Gastroesophageal sphincter (tissue), 4 donors: ENCODE measurements at regions not wholly inside any gene's neighbourhood (a gene's known extent, or its start where the extent isn't known, plus 50 kb on each side); places are given as distances from the start of the nearest gene placed in this dataset.

Experiments
- ATAC-seq: fragments of 150-250 bp; one replicate; pipeline ENCODE4 v1.9.1; 2016; ENCODE audit warnings: mild to moderate bottlenecking, moderate library complexity
- H3K27ac ChIP-seq, 4 donors: fragments of 200-600 bp; sonication (generic) in 3 of 4; 1 replicate in 3 of 4; 2 replicates in 1 of 4; pipeline ENCODE4 v1.5.1; 2016 to 2019
- H3K27me3 ChIP-seq: fragments of 200-600 bp; sonication (generic); one replicate; pipeline ENCODE4 v1.5.1; 2019
- H3K36me3 ChIP-seq, 2 donors: fragments of 200-600 bp; sonication (generic); one replicate each; pipeline ENCODE4 v1.5.1; 2019; ENCODE audit warnings: control low read depth in 1 of 2
- H3K4me1 ChIP-seq, 3 donors: fragments of 200-600 bp; sonication (generic); 1 replicate in 2 of 3; 2 replicates in 1 of 3; pipeline ENCODE4 v1.5.1; 2016 to 2019; ENCODE audit warnings: control low read depth in 2 of 3
- H3K4me3 ChIP-seq, 2 donors: fragments of 200-600 bp; sonication (generic); one replicate each; pipeline ENCODE4 v1.5.1; 2019; ENCODE audit warnings: mild to moderate bottlenecking in 1 of 2, moderate library complexity in 1 of 2
- H3K9me3 ChIP-seq, 3 donors: fragments of 200-600 bp; sonication (generic); one replicate each; pipeline ENCODE4 v1.5.1; 2017 to 2019; ENCODE audit warnings: control low read depth in 2 of 3
- EP300 ChIP-seq: sonication (generic); formaldehyde crosslinking; IDR thresholded peaks from one replicate; pipeline ENCODE4 v1.6.1; 2017; ENCODE audit warnings: antibody characterized with exemption, mild to moderate bottlenecking
- POLR2A ChIP-seq, 2 donors: fragments of 450-650 bp; IDR thresholded peaks; one replicate each; pipeline ENCODE4 v1.6.1; 2017; ENCODE audit warnings: antibody characterized with exemption in 2 of 2, mild to moderate bottlenecking in 2 of 2, moderate library complexity in 1 of 2
- POLR2AphosphoS5 ChIP-seq: sonication (generic); formaldehyde crosslinking; IDR thresholded peaks from one replicate; pipeline ENCODE4 v1.6.1; 2017; ENCODE audit warnings: antibody characterized with exemption
- WGBS, 2 donors: methylation state at CpG; one replicate each; pipeline ENCODE4 v1.1.5; 2018; ENCODE audit warnings: low coverage in 1 of 2; 5-methylcytosine and 5-hydroxymethylcytosine counted together
- TF ChIP-seq, protein P1 (sequence below), 4 experiments: fragments of 200-600 bp in 2 of 4; fragments of 450-650 bp in 2 of 4; sonication (generic) in 1 of 4; IDR thresholded peaks; one replicate each; pipeline ENCODE4 v1.5.1; 2017 to 2019; ENCODE audit warnings: antibody characterized with exemption in 4 of 4, mild to moderate bottlenecking in 2 of 4, moderate library complexity in 2 of 4

DNA sequence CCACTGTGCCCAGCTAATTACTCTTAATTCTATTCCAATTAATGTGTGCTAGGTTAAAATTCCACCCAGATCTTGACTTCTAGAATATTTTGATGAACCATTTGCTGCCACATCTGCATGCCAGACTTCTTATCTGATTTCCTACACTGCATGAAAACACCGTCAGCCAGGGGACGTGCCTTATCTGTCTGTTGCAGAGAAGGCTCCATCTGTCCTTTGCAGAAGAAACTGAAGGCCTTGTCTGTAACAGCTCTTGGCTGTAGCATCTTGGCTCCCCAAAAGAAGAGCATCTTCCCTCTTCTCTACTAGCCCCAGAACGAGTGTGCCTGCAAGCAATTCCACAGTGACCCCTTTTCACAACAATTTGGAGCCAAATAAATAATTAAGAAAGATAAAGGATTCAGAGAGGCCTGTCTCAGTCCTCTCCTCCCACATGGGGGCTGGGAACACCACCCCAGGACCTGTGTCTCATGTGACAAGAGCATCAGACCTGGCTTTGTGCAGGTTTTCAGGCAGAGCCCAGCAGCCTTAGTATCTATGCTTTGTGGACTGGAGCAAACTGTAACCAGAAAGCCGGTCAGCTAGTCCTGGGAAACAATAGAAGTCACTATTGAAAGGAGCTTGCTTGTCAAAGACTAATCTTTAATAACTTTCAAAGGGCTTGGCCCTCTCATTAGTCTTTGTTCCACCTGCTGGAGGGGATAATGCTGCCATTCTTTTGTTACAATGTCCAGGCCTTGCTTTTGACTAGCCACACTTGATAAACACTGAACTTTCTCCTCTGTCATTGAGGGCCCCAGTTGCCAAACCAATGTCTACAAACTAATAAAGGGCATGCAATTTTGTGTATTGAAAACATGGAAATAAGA is 84.0 kb upstream of the NEUROD1 start:
- ATAC-seq = no peak
- Histone ChIP-seq H3K36me3 (no peaks in the 10 kb centered on the region), H3K27ac (no peak overlapping the region), H3K4me3 (no peak overlapping the region), H3K27me3 (no peaks in the 10 kb centered on the region), H3K4me1 (no peaks in the 10 kb centered on the region), H3K9me3 (no peaks in the 10 kb centered on the region)
- WGBS, 2 donors = 80% methylated on average over 1 to 2 of the region's 4 CpGs
- TF ChIP-seq POLR2AphosphoS5 (no peak), EP300 (no peak), POLR2A (IDR thresholded peaks at IDR 0.05) (no peak)
- TF ChIP-seq, protein P1, sequence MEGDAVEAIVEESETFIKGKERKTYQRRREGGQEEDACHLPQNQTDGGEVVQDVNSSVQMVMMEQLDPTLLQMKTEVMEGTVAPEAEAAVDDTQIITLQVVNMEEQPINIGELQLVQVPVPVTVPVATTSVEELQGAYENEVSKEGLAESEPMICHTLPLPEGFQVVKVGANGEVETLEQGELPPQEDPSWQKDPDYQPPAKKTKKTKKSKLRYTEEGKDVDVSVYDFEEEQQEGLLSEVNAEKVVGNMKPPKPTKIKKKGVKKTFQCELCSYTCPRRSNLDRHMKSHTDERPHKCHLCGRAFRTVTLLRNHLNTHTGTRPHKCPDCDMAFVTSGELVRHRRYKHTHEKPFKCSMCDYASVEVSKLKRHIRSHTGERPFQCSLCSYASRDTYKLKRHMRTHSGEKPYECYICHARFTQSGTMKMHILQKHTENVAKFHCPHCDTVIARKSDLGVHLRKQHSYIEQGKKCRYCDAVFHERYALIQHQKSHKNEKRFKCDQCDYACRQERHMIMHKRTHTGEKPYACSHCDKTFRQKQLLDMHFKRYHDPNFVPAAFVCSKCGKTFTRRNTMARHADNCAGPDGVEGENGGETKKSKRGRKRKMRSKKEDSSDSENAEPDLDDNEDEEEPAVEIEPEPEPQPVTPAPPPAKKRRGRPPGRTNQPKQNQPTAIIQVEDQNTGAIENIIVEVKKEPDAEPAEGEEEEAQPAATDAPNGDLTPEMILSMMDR (IDR thresholded peaks at IDR 0.05) = no peak

DNA sequence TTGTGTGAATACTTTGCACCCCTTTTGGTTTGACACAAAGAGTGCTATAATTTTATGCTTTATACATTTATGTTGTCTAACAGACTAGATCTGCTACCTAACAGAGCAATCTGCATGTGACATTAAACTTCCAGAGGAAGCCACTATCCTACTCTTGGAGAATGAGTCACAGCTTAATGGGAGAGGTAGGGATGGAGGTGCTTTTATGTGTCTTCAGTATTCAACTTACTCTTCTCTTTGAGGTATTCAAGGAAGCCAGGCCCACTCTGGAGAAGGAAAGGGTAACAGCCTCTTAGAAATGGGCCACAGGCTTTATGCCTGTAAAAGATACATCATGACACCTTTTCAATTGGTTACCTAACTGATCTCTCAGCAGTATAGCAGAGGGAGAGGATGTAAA is 85.8 kb upstream of the NEUROD1 start:
- Histone ChIP-seq H3K4me3 (no peak overlapping the region), H3K9me3 (no peaks in the 10 kb centered on the region), H3K36me3 (no peaks in the 10 kb centered on the region), H3K27ac (no peak overlapping the region), H3K4me1 (no peaks in the 10 kb centered on the region), H3K27me3 (no peaks in the 10 kb centered on the region)
- TF ChIP-seq POLR2AphosphoS5 (no peak), EP300 (no peak), POLR2A (IDR thresholded peaks at IDR 0.05) (no peak)
- TF ChIP-seq, protein P1 (IDR thresholded peaks at IDR 0.05) = no peak
- ATAC-seq = no peak

DNA sequence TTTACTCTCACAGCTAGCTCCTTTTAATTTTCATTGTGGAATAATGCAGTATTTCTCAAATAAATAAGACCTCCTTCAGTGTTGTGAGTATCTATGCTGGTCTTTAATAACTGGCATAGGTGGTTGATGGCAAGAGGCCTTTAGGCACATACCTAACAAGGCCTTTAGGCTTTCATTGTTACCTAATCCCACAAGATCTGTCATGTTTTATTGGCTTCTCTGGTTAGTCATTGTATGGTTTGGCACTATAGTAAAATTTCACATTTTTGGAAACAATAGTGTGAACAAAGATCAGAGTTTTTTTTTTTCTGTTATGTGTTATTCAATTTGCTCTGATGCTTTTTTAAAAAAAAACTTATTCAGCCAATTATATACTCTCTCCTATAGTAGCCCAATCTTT is 89.8 kb upstream of the NEUROD1 start:
- no peak for ATAC-seq
- no peaks in the 10 kb centered on the region for H3K4me1 ChIP-seq
- no peaks in the 10 kb centered on the region for H3K27me3 ChIP-seq
- TF ChIP-seq POLR2A (IDR thresholded peaks at IDR 0.05) (no peak), EP300 (no peak), POLR2AphosphoS5 (no peak)
- TF ChIP-seq, protein P1 (IDR thresholded peaks at IDR 0.05) = no peak
- H3K27ac ChIP-seq = no peak overlapping the region
- no peaks in the 10 kb centered on the region for H3K36me3 ChIP-seq
- no peaks in the 10 kb centered on the region for H3K9me3 ChIP-seq
- no peak overlapping the region for H3K4me3 ChIP-seq

DNA sequence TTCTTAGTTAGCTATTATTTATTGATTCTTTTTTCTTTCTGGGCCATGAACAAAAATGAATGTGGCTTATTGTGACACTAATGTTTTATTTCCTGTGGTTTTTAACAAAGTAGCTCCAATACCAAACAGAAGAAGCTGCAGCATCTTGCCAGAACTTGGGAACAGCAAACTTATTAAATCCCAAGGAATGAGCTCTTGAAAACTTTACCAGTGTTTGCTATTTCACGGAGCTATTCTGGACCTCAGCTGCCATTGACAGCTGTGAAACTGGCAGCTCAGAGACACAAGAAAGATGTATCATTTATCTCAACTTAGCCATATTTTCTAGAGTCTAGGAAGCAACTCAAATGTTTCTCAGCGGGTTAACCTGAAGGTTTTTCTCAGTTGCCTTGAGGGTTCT is 91.0 kb upstream of the NEUROD1 start:
- Histone ChIP-seq H3K27ac (no peak overlapping the region), H3K9me3 (no peaks in the 10 kb centered on the region), H3K4me1 (no peaks in the 10 kb centered on the region), H3K4me3 (no peak overlapping the region), H3K36me3 (no peaks in the 10 kb centered on the region), H3K27me3 (no peaks in the 10 kb centered on the region)
- WGBS, 2 donors = 53 to 88% methylated on average over 1 to 2 of the region's 2 CpGs
- TF ChIP-seq POLR2A (IDR thresholded peaks at IDR 0.05) = no peak
- TF ChIP-seq EP300 = no peak
- TF ChIP-seq, protein P1 (IDR thresholded peaks at IDR 0.05) = no peak
- no peak for TF ChIP-seq POLR2AphosphoS5
- ATAC-seq = no peak

DNA sequence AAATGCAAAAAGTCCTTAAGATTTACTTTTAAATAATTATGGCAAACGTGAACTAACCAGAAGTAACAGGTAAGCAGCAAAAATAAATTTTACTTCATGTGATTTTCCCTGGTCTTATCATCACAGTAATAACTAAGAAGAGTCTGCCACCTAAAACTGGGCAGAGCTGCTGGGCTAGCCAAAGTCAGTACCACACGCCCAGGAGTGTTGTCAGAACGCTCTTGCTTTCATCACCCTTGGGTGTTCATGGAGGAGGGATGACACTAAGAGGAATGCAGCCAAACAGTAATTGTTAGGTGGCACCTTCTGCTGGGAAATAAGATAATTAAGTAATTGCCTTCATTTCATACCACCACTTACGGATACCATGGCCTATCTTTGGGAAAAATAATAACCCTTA is 92.0 kb upstream of the NEUROD1 start:
- H3K27me3 ChIP-seq = no peaks in the 10 kb centered on the region
- no peaks in the 10 kb centered on the region for H3K36me3 ChIP-seq
- 82 to 96% methylated on average over 3 to 4 of the region's 4 CpGs for WGBS, 2 donors
- H3K4me3 ChIP-seq = no peak overlapping the region
- no peak overlapping the region for H3K27ac ChIP-seq
- H3K4me1 ChIP-seq = no peaks in the 10 kb centered on the region
- TF ChIP-seq, protein P1 (IDR thresholded peaks at IDR 0.05) = no peak
- TF ChIP-seq EP300 (no peak), POLR2AphosphoS5 (no peak), POLR2A (IDR thresholded peaks at IDR 0.05) (no peak)
- no peaks in the 10 kb centered on the region for H3K9me3 ChIP-seq
- ATAC-seq = no peak
